KMS-11 (cell line): ENCODE measurements at regions not wholly inside any gene's neighbourhood (a gene's known extent, or its start where the extent isn't known, plus 50 kb on each side); places are given as distances from the start of the nearest gene placed in this dataset.

Experiments used
- H2AFZ ChIP-seq: fragments of 200-600 bp; sonication (generic); 2 replicates; pipeline ENCODE4 v1.6.1; 2016; ENCODE audit warnings: antibody characterized with exemption, mixed run types, low read depth
- H3K27ac ChIP-seq: fragments of 200-600 bp; sonication (generic); 2 replicates; pipeline ENCODE4 v1.6.1; 2016; ENCODE audit warnings: mild to moderate bottlenecking, mixed run types
- H3K27me3 ChIP-seq: fragments of 200-600 bp; sonication (generic); 2 replicates; pipeline ENCODE4 v1.6.1; 2017; ENCODE audit warnings: mild to moderate bottlenecking, low read depth, mixed run types, moderate library complexity; ENCODE audit not compliant: insufficient read depth
- H3K36me3 ChIP-seq: fragments of 200-600 bp; sonication (generic); 2 replicates; pipeline ENCODE4 v1.6.1; 2017; ENCODE audit warnings: mild to moderate bottlenecking, mixed run types; ENCODE audit not compliant: insufficient read depth
- H3K4me1 ChIP-seq: fragments of 200-600 bp; sonication (generic); 2 replicates; pipeline ENCODE4 v1.6.1; 2016; ENCODE audit warnings: mild to moderate bottlenecking, low read depth, mixed run types; ENCODE audit not compliant: poor library complexity, severe bottlenecking
- H3K4me2 ChIP-seq: fragments of 200-600 bp; sonication (generic); 2 replicates; pipeline ENCODE4 v1.7.0; 2016; ENCODE audit warnings: mild to moderate bottlenecking, mixed run types
- H3K4me3 ChIP-seq: fragments of 200-600 bp; sonication (generic); IDR thresholded peaks from 2 replicates; pipeline ENCODE4 v1.6.1; 2017; ENCODE audit warnings: low read depth, low read length, mixed read lengths; ENCODE audit not compliant: insufficient read depth
- H3K79me2 ChIP-seq: fragments of 200-600 bp; sonication (generic); 2 replicates; pipeline ENCODE4 v1.6.1; 2016; ENCODE audit warnings: low read depth, mixed run types; ENCODE audit not compliant: insufficient read depth
- H3K9ac ChIP-seq: fragments of 200-600 bp; sonication (generic); 2 replicates; pipeline ENCODE4 v1.6.1; 2016; ENCODE audit warnings: mild to moderate bottlenecking, mixed run types
- H4K20me1 ChIP-seq: fragments of 200-600 bp; sonication (generic); 2 replicates; pipeline ENCODE4 v1.6.1; 2016; ENCODE audit warnings: mild to moderate bottlenecking, mixed run types; ENCODE audit not compliant: insufficient read depth
- TF ChIP-seq, protein P1 (sequence below): fragments of 200-600 bp; sonication (generic); conservative IDR thresholded peaks from 2 replicates; pipeline ENCODE4 v1.6.1; 2017; ENCODE audit warnings: low read depth, mild to moderate bottlenecking, antibody characterized with exemption, low read length, moderate library complexity, mixed read lengths

- Histone ChIP-seq H3K27ac (no peak overlapping the region), H3K27me3 (no peaks in the 10 kb centered on the region), H3K4me2 (no peak overlapping the region), H3K79me2 (no peaks in the 10 kb centered on the region), H3K4me1 (no peaks in the 10 kb centered on the region), H2AFZ (no peak overlapping the region), H4K20me1 (no peaks in the 10 kb centered on the region), H3K9ac (no peak overlapping the region), H3K36me3 (no peaks in the 10 kb centered on the region), H3K4me3 (no peak overlapping the region)
- TF ChIP-seq, protein P1, sequence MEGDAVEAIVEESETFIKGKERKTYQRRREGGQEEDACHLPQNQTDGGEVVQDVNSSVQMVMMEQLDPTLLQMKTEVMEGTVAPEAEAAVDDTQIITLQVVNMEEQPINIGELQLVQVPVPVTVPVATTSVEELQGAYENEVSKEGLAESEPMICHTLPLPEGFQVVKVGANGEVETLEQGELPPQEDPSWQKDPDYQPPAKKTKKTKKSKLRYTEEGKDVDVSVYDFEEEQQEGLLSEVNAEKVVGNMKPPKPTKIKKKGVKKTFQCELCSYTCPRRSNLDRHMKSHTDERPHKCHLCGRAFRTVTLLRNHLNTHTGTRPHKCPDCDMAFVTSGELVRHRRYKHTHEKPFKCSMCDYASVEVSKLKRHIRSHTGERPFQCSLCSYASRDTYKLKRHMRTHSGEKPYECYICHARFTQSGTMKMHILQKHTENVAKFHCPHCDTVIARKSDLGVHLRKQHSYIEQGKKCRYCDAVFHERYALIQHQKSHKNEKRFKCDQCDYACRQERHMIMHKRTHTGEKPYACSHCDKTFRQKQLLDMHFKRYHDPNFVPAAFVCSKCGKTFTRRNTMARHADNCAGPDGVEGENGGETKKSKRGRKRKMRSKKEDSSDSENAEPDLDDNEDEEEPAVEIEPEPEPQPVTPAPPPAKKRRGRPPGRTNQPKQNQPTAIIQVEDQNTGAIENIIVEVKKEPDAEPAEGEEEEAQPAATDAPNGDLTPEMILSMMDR = no peak
These were observed 523.0 kb downstream of the BCL11B start for GRCh38 chr14:98748966-98749365.

- no peak overlapping the region for H3K4me2 ChIP-seq
- no peak overlapping the region for H3K9ac ChIP-seq
- H3K4me1 ChIP-seq = no peaks in the 10 kb centered on the region
- H2AFZ ChIP-seq = no peak overlapping the region
- no peaks in the 10 kb centered on the region for H3K36me3 ChIP-seq
- no peak overlapping the region for H3K4me3 ChIP-seq
- H3K79me2 ChIP-seq = no peaks in the 10 kb centered on the region
- H3K27ac ChIP-seq = no peak overlapping the region
- no peaks in the 10 kb centered on the region for H3K27me3 ChIP-seq
- TF ChIP-seq, protein P1 = no peak
- H4K20me1 ChIP-seq = no peaks in the 10 kb centered on the region
These were observed 520.9 kb downstream of the BCL11B start for GRCh38 chr14:98751110-98751509.

DNA sequence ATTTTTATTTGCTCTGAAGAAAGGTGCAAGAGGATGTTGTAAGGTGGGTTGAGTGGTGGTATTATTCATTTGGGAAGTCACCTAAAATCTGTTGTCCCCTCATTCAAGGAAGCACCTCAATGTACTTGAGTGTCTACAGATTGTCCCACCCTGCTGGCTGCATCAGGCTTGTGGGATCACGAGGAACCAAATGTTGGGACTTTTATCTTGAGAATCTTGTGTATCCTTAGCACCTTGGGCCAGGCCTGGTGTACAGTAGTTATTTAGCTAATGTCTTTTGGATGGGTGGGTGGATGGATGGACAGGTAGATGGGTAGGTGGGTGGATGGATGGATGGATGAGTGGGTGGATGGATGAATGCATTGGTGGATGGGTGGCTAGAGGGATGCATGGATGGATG lies 519.3 kb downstream of the BCL11B start:
- H3K4me2 ChIP-seq = no peak overlapping the region
- TF ChIP-seq, protein P1 = no peak
- no peaks in the 10 kb centered on the region for H3K36me3 ChIP-seq

GRCh38 chr14:98754343-98755020 lies 517.5 kb downstream of the BCL11B start:
- H3K27me3 ChIP-seq = no peaks in the 10 kb centered on the region
- no peak overlapping the region for H3K4me3 ChIP-seq
- no peaks in the 10 kb centered on the region for H3K4me1 ChIP-seq
- H2AFZ ChIP-seq = no peak overlapping the region
- TF ChIP-seq, protein P1 = no peak
- H3K79me2 ChIP-seq = no peaks in the 10 kb centered on the region
- H4K20me1 ChIP-seq = no peaks in the 10 kb centered on the region
- no peaks in the 10 kb centered on the region for H3K36me3 ChIP-seq
- H3K9ac ChIP-seq = no peak overlapping the region
- H3K4me2 ChIP-seq = no peak overlapping the region
- no peak overlapping the region for H3K27ac ChIP-seq

More for the DNA sequence above, 519.3 kb downstream of the BCL11B start:
- Histone ChIP-seq H3K27ac (no peak overlapping the region), H2AFZ (no peak overlapping the region), H4K20me1 (no peaks in the 10 kb centered on the region), H3K79me2 (no peaks in the 10 kb centered on the region), H3K27me3 (no peaks in the 10 kb centered on the region), H3K4me3 (no peak overlapping the region), H3K4me1 (no peaks in the 10 kb centered on the region), H3K9ac (no peak overlapping the region)
